Hindlimb muscle (tissue), 1 donor: ENCODE measurements at regions not wholly inside any gene's neighbourhood (a gene's known extent, or its start where the extent isn't known, plus 50 kb on each side); places are given as distances from the start of the nearest gene placed in this dataset.
"Not testable (repeated sequence)": the region's sequence is repeated elsewhere in the genome, so short reads cannot be mapped to it uniquely, and the experiment has no call there.

ENCODE experiments used
- DNase-seq: peaks from one replicate; pipeline ENCODE4 v3.0.0-alpha.2; 2013

DNA sequence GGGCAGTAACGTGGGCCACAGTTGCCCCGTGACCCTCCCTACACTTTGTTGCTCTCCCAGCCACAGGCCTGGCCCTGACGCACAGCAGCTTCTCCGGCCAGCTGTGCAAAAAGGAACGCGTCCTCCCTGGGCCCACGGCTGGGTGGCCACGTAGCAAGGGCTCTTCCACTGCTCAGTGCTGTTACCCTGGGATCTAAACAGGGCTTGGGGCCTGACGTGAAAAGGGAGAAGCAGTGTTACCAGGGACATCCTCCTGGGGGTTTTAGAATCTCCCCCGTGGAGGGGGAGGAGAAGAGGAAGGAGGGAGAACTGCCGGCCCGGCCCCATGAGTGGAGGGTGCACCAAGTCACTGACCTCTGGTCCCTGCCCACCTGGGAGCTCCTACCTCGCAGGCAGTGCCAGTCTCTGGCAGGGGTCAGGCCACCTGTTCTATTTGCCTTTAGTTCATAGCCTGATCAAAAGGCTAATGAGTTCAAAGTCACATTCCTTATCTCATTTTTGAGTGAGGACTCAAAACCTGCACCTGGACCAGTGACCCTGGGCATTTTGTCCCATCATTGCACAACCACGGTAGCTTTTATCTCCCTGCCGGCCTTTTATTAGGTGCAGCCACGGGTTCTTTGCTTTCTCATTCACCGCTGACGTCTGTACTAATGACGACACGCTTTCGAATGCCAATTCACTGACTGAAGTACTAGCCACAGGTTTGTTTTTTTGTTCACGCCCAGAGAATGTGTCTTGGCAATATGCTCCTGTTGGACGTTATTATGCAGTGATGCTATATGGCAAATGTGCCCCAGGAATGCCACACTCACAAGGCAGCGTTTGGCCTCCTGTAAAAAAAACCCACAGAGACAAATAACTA lies 4424.6 kb upstream of the TPTE start:
- not testable (repeated sequence) for DNase-seq

DNA sequence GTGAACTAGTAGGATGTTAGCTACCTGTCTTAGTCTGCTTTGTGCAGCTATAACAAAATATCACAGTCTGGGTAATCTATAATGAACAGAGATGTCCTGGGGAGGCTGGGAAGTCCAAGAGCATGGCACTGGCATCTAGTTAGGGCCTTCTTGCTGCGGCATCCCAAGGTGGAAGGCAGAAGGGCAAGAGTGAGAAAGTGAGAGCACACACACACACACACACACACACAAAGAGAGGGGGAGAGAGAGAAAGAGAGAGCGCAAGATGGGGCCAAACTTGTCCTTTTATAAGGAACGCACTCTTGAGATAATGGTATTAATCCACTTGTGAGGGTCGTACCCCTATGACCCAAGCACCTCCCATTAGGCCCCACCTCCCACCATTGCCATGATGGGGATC lies 4423.6 kb upstream of the TPTE start:
- DNase-seq, result not testable (repeated sequence)

DNA sequence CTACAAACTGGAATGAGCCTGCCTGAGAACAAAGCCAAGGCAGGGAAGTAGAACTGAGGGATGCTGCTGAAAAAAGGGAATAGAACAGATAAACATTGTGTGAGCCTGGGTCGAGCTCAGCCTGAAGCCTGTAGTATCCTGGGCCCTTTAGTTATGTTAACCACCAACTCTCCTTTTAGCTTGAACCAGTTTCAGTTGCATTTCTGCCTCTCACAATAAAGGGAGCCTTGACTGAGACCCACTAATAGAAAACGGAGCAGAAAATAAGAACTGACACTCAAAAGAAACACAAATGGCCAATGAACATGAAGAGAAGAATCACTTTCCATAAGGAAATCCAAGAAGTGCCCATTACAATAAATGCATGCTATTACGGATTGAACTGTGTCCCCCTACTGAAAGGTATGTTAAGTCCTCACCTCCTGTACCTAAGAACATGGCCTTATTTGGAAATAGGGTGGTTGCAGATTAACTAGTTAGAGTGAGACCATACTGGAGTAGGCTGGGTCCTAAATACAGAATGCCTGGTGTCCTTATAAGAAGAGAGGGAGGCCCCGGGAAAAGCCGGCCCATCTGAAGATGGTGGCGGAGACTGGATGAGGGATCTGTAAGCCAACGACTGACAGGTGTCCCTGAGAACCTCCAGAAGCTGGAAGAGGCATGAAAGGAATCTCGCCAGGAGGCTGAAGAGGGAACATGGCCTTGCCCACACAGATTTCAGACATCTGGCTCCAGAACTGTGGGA lies 4423.0 kb upstream of the TPTE start:
- not testable (repeated sequence) for DNase-seq

DNA sequence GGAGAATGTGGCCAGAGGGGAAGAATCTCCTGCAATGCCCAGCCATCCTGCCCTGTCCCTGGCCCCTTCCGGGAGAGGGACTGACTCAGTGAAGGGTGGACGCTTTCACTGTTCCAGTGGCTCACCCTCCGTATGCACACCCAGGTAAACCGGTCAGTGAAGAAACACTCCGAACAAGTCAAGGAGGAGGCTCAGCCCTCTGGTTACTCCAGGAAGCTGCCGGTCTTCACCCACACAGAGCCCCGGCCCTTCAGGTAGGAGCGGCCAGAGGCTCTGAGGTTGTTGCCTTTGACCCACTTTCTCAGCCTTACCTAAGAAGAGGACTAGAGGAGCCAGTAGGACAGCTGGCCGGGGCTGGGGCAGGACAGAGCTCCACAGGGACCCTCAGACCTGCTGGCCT lies 4419.8 kb upstream of the TPTE start:
- not testable (repeated sequence) for DNase-seq

DNA sequence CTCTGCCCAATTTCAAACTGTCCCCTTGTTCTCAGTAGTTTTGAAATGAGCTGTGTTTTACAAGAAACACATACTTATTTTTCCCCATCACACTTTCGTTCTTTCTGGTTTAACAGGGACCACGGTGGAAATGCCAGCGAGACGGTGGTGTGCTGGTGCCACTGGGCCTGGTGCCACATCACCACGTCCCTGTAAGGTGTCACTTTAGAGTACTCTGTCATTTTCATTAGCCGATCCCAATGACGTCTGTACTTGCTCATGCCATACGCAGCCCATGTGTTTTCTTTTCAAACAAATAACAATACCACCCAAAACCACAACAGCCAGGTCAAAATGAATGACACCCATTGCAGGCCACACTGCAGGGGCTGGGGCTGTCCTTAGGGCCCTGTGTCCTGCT lies 4416.8 kb upstream of the TPTE start:
- not testable (repeated sequence) for DNase-seq

DNA sequence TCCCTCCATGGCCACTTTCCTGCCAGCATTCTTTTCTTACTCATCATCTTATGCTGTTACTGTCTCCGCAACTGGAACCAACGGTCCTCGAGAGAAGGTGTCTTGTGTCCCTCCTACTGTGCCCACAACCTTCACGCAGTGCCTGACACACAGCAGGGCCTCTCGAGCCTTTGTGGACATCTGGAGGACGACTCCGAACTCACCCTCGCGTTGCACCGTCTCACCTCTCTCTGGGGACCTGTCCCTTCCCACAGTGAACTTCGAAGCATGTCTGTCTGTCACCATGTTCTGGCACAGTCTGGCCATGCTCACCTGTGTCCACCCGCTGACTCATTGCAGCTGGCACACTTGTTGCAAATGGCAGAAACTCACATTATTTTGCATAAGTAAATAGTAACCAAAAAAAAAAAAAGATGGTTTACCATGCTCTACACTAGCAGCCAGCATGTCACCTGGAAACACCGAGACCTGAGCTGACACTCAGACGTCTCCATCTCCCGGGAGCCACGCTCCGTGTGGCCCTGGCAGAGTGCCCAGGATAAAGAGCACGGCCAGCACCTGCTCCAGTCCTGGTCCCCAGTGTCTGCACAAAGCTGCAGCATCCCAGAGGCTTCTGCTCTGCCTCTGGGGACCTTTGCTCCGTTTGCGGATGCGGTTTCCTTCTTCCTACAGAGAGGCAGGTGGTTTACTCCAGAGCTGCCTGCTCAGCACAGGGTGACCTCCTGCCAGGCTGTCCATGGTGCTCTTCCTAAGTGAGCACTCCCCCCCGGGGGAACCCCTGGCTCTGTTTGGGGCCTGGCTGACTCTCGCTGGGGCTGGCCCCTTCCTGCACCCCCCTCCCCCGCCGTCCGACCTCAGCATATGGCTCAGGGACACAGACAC lies 4414.5 kb upstream of the TPTE start:
- DNase-seq, result not testable (repeated sequence)

DNA sequence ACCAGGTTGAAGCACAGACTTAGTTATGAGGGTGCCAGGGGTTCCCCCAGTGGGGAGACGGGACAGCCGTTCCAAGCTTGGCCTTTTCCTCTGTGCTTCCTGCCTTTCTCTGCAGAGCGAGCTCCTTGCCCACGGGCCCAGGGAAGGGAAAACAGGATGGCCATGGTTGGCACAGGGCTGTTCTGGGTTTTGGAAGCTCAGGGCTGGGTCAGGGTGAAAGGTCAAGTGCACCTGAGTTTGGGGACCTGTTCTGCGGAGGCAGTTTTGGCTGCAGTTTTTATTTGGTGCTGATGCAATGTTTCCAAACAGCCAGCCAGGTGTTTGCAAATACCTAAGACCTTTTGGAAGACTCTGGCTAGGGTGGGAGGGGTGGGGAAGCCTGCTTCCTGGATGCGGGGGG lies 4412.5 kb upstream of the TPTE start:
- DNase-seq, result not testable (repeated sequence)

DNA sequence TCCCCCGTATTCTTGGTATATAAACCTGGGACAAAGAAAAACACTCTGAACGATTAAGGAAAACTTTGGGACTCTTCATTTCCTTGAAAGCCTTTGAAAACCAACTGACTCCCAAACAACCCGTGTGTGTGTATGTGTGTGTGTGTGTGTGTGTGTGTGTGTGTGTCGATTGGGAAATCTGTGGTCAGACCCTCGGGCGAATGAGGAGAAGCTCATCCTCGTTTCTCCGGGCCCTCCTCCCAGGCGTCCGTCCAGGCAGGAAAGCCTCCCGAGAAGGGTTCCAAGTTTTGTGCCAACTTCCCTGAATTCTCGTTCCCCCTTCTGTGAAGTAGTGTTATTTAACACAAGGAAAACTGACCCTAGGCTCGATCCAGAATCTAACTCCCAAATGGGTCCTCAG lies 4411.6 kb upstream of the TPTE start:
- DNase-seq, result peak; percentile 50

DNA sequence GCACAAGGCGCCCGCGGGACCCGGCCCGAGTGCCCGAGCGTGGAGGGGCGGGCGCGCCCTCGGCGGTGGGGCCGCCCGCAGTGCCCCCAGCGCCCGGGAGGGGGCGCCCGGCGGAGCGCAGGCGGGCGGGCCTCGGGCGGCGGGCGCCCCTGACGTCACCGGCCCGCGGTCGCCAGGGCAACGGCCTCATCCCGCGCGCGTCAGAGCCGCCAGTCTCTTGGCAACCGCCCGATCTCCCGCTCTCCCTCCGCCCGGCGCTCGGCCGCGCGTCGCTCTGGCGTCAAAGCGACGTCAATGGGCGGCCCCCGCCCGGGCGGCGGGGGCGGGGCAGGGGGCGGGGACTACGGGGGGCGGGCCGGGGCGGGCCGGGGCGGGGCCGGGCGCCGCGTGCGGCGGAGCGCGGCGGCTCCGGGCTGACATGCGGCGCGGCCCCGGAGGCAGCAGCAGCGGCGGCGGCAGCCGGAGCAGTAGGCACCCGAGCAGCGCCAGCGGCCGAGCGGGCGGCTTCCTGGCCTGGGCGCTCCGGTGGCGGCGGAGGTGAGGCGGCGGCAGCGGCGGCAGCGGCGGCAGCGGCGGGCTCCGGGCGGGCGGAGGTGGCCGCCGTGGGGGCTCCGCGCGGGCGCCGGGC lies 4410.6 kb upstream of the TPTE start:
- DNase-seq, result not testable (repeated sequence)

DNA sequence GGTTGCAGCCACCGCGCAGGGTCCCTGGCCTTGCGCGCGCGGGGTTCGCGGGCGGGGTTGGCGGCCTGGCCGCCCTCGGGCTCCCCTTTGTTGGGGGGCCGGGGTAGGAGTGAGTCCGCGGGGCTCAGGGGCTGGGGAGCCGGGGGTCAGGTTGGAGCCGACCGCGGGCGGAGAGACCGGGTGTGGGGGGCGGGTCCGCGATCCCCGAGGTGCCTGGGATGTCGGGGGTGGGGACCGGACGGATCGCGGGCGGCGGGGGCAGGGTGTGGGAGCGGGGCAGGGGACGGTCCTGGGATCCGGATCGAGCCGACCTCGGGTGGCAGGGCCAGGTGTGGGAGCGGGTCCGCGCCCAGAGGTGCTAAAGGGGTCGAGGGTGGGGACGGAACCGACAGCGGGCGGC lies 4410.0 kb upstream of the TPTE start:
- DNase-seq, result not testable (repeated sequence)

DNA sequence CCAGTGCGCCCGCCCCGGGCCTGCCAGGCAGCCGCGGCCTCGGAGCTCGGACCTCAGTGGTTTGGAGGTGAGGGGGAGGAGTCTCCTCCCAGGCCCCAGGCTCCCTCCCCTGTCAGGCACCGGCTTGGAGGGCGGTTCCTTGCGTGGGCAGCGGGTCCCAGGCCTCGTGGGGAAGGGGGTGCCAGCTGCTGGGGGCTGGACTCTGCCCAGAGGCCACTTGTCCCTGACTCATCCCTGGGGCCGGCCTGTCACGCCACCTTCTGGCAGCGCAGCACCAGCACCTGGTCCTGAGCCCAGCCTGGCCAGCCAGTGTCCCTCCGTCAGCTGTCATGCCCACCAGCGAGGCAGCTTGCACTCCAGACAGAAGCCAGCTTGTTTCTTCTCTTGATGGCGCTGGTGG lies 4403.0 kb upstream of the TPTE start:
- DNase-seq, result not testable (repeated sequence)

DNA sequence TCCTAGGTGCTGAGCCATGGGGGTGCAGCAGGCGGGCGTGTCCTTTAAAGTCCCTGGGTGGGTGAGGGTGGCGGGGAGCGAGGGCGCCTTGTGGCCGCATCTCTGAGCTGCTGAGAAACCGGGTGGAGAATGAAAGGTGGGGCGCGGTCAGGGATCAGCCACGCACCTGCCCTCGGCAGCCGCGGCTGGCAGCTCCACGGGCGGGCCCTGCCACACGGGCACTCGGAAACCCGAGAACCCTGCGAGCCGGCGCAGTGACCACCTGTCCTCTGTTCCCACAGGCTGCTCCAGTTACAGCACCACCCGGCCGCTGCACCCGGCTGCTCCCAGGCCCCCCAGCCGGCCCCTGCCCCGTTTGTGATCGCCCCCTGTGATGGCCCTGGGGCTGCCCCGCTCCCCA lies 4400.5 kb upstream of the TPTE start:
- not testable (repeated sequence) for DNase-seq

DNA sequence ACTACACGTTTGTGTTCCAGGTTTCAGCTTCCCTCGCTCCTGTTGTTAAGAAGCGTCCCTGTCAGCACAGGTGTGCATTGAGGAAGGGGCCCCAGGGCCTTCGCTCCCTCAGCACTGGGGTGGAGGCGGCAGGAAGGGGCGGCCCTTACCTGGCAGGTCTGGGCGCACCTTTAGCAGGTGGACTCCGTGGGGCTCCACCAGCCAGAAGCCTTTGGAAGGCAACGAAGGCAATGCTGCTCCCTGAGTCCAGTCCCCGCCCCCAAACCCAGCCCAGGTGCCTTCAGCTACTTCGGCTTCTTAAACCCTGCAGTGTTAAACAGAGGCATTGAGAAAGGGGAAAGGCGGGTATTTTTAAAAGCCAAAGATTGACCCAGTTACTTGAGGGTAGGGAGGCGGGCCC lies 4398.8 kb upstream of the TPTE start:
- not testable (repeated sequence) for DNase-seq

DNA sequence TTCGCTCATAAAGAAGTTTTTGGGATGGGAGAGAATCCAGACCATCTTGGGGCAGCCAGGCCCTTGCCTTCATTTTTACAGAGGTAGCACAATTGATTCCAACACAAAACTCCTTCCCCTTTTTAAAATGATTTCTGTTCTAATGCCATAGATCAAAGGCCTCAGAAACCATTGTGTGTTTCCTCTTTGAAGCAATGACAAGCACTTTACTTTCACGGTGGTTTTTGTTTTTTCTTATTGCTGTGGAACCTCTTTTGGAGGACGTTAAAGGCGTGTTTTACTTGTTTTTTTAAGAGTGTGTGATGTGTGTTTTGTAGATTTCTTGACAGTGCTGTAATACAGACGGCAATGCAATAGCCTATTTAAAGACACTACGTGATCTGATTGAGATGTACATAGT lies 4398.2 kb upstream of the TPTE start:
- not testable (repeated sequence) for DNase-seq

DNA sequence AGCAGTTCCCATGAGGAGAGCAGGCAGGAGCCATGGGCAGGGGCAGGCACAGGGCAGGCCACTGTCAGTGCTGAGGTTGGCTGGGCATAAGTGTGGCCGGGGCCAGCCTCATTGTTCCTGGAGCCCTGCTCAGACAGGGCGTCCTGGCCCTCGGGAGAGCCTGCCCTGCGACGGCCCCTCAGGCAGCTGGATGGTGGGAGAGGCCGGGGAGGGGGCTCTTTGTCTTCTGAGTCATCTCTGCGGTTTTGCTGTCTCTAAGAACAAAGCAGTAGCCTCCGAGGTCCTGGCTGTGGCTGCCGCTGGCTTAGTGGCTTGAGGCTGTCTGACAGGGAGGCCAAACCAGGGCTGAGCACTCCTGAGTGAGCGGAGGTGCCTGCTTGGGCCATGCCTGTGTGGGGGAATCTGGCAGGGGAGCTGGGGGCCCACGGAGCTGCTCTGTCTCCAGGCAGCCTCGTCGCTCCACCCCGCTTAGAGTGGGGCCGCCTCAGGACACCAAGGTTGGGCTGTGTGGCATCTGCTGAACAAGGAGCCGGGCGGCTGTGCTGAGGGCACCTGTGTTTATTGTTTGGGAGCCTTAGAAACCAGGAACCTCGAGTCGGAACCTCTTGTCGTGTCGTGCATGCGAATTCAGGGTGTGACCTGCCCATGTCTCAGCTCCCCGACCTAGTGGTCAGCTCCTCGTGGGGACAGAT lies 4395.7 kb upstream of the TPTE start:
- not testable (repeated sequence) for DNase-seq

DNA sequence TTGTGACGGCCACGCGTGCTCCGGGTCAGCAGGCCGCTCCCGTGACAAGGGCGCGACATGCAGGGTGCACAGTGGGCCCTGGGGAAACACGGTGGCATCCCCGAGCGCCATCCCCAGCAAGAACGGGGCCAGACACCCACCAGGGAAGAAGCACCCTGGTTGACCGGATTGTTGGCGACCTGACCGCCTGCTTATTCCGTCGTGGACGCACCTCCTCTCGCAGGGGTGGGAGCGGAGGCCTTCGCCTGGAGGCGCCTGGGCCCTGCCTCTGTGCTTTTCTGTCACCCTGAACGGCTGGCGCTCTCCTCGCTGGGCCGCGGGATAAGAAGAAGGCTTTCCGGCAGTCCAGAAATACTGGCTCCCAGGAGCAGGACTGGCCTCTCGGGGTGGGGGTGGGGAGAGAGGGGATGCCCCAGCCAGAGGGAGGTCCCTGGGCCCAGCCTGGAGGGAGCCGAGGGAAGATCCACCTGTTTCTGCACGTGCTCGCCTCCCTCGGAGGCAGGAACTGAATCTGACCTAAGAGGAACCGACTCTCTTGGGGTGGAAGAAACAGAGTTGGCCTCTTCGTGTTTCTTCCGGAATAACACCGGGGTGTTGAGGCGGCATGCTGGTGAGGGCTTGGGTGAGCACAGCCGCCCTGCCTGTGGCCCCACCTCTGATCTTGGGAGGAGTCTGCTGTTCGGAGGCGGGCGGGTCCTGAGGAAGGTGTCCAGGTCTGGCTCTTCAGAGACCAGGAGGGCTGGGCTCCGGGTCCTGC lies 4394.2 kb upstream of the TPTE start:
- DNase-seq, result not testable (repeated sequence)

DNA sequence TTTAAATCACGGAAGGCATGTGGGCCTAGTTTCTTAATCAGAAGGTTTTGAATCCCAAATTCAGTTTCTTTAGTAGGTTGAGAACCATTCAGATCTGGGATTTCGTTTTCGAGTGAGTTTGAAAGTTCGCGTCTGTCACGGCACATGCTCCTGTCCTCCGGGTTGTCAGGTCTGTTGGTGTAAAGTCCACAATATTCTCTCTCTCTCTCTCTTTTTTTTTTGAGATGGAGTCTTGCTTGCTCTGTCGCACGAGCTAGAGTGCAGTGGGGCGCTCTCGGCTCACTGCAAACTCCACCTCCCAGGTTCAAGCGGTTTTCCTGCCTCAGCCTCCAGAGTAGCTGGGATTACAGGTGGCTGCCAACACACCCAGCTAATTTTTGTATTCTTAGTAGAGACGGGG lies 4390.6 kb upstream of the TPTE start:
- DNase-seq, result not testable (repeated sequence)

DNA sequence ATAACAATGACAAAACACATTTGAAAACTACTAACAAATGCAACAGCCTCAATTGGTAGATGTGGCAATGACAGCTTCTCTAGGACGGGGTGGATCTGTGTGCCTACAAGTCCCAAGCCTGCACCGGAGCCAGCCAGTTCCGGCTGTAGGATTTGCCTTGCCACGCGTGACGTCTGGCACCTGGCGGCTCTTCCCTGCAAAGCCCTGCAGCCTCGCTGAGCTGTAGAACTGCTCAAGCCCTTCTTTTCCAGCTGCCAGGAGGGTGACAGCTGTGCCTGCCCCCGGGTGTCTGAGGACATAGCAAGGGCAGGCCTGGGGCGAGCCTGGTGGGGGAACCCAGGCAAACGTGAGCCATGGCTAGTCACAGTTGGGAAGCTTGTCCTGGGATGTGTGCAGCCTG lies 4388.0 kb upstream of the TPTE start:
- DNase-seq, result not testable (repeated sequence)

DNA sequence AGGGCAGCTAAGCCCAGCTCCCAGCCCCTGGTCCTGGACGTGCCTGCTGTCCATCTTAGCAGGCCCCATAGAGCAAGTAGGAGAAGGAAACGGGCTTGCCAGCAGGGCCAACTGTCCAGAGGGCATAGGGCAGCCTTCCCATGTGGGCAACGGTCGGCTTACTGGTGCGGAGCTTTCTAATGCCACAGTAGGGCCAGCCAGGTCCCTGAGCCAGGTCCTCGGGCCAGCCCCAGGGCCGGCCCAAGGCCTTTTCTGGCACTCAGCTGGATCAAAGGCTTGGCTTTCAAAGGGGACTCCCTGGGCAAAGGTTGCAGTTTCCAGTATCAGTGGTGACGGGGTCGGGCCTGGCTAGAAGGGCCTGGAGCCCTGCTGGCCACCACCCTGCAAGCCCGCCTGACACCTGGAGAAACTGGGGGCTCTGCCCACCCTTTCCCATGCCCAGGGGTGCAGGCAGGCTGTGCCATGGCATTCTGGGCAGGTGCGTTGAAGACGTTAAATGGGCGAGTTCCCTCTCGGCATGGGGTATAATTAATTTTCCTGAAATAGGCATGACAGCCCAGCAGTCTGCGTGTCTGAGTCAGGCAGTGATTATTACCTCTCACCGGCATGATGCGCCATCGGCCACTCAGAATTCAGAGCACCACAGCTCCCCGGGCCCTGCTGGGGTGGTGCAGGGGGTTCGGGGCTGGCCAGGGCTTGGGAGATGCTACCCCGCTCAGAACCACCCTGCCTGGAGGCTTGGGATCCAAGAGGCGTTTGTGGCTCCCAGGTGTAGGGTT lies 4387.3 kb upstream of the TPTE start:
- DNase-seq, result not testable (repeated sequence)

DNA sequence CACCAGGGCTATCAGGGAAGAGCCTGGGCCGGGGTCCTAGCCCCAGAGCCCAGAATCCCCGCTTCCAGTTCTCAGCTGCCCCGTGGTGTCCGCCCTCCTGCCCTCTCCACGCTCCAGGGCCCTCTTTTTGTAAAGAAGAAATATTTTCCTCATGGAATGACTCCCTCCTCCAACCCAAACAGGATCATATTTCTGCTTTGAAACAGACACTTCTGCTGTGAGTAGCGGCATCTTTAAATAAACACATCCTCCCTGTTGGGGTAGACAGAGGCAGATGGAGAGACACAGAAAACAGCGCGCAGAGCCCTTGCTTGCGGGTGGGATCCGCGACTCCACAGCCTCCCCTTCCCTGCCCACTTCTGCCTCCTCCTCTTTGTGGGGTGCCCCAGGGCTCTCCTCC lies 4384.7 kb upstream of the TPTE start:
- DNase-seq, result not testable (repeated sequence)
